ENCODE measurements at regions not wholly inside any gene's neighbourhood (a gene's known extent, or its start where the extent isn't known, plus 50 kb on each side); places are given as distances from the start of the nearest gene placed in this dataset.

DNA sequence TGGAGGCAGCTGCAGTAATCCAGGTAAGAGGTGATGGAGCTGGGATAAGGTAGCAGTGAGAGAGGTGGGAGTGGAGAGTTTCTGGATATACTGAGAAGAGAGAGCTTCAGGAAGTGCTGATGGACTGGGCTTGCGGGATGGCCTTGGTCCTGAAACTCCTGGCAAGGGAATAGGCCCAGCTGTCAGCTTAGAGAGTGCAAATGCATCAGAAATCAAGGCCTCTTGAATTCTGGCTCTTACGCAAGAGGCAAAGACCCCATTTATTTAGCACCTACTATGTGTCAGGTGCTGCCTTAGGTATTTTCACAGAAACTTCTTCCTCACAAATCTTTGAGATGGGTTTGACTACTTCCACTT is 227.2 kb upstream of the MAP3K1 start:
- no peak for DNase-seq (ENCODE audit: low spot score)

DNA sequence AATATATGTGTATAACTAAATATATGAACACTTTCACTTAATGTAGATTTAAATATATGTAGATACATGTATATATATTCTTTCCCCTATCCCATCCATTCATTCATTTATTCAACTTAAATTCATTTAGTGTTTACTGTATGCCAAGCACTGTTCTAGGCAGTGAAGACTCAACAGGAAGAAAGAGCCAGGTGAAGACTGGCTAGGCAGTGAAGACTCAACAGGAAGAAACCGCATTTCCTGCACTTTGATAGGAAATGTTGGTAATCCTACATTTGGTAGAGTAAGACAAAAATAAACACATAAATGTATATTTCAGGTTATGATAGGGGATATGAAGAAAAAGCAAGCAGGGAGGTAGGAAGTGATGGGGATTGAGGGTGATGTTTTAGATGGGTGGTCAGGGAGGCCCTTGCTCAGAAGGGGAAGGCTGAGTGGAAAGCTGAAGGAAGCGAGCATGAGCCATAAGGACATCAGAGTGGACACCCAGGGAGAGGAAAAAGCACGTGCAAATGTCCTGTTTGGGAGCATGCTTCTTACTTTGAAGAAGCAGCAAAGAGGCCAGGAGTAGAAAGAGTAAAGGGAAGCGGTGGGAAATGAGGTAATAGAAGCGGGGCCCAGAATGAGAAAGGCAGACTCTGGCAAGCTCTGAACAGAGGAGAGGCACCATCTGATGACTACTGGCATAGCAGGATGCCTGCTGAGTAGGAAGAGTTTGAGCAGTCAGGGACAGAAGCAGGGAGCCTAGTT is 227.8 kb upstream of the MAP3K1 start:
- DNase-seq (ENCODE audit: low spot score), result no peak

DNA sequence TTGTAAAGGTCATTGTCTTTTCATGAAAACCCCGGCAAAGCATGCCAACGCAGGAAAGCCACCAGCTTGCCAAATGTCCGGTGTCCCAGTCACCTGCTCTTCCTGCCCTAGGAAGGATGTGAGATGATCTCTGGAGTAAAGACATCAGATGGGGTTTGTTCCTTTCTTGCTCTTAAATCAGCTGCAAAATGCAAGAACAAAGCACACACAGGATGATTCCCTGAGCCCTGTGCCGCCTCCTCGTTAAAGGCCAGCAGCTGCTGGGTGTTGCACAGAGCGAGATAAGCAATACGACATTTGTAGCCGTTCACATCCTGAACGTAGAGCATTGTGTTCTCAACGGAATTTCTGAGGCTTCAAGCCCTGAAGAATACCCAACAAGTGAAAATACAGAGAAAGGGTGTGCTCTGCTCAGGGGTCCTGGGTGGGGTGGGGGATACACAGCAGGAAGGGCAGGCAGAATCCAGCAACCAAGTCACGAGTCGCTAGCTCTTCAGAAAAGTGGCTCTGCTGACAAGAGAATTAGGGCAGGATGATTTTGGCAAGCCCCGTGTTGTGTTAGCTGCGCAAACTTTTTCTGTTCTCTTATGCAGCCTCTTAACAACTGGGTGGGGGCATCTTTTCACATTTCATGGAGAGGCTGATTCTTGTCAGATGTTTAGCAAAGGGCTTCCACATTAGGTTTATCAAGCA is 229.2 kb upstream of the MAP3K1 start:
- no peak for DNase-seq (ENCODE audit: low spot score)

DNA sequence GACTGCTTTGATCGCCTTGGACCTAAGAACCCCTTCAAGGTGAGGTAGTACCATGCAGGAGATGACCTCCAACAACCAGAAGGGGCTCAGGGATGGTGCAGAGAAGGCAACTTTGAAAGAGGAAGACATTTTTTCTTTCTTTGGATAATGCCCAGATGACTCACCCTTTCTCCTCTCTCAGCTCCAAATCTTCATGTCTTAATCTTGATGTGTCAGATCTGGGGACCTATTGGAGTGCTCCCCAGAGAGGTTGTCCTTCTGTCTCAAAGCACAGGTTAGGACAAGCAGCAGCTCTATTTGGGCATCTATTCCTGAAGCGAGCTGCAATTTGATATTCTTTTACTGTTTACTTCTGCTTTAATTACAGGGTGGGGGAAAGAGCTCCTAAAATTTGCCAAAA is 229.9 kb upstream of the MAP3K1 start:
- DNase-seq (ENCODE audit: low spot score), result no peak

DNA sequence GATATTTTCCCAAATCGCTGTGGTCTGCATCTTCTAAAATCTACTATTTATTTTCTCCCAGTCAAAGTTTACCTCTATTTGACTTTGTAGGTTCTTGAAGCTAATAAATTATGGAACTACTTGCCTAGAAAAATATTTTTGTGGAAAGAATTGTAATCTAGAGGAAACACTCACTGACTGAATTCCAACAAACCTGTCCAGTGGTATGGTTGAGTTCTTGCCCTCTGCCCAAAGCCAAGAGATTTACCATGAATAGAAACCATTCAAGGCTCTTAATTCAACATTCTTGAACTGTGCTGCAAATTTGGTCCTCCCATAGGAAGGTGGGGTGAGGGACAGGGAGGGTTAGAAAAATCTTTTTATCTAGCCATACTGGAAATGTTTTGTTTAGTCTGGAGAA is 233.9 kb upstream of the MAP3K1 start:
- DNase-seq (ENCODE audit: low spot score), result no peak

DNA sequence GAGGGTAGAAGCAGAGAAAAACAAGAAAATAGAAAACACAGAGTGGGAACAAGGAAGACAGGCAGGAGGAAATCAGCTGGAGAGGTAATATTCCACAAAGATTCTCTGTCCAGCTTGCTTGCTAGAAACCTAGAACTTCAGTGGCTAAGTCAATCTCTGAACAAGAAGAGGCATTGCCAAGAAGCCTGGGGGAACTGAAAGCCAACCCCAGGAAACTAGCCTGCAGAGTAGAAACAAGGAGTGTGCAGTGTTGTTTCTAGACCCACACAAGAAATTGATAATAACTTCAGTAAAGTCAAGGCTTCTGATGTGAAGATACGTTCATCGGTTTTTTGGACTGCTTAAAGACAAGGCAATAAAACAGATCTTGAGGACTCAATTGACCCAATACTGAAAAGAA is 234.5 kb upstream of the MAP3K1 start:
- DNase-seq (ENCODE audit: low spot score), result no peak

DNA sequence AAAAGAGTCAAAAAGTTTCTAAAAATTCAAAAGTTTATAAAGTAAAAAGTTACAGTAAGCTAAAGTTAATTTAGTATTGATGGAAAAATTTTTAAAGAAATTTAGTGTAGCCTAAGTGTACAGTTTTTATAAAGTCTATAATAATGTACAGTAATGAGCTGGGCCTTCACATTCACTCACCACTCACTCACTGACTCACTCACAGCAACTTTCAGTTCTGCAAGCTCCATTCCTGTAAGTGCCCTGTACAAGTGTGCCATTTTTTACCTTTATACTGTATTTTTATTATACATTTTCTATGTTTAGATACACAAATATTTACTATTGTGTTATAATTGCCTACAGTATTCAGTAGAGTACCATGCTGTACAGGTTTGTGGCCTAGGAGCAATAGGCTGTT is 239.5 kb upstream of the MAP3K1 start:
- DNase-seq (ENCODE audit: low spot score), result no peak

DNA sequence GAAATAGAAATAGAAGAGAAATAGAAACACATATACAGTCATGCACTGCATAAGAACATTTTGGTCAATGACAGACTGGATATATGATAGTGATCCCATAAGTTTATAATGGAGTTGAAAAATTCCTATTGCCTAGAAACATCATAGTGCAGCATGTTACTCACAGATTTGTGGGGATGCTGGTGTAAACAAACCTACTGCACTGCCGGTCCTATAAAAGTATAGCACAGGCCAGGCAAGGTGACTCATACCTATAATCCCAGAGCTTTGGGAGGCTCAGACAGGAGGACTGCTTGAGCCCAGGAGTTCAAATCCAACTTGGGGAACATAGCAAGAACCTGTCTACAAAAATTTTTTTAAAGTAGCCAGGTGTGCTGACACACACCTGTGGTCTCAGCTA is 240.6 kb upstream of the MAP3K1 start:
- DNase-seq (ENCODE audit: low spot score), result no peak

DNA sequence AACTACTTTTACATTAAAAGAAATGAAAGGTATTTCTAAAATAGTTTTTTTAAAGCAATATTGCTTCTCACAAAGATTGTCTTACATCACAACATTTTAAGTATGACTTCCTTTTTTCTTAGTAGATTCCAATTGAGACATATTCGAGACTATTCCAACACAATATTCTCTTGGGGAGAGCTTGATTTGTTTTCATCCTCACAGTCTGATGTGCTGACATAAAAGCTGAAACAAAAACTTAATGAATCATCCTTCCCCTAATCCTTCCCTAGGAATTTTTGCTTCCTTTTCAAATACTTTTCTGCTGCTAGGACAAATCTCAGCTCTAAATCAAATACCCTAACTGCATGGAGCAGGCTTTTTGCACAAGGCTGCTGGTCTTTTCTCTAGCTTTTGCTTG is 245.8 kb upstream of the MAP3K1 start:
- DNase-seq (ENCODE audit: low spot score), result no peak

DNA sequence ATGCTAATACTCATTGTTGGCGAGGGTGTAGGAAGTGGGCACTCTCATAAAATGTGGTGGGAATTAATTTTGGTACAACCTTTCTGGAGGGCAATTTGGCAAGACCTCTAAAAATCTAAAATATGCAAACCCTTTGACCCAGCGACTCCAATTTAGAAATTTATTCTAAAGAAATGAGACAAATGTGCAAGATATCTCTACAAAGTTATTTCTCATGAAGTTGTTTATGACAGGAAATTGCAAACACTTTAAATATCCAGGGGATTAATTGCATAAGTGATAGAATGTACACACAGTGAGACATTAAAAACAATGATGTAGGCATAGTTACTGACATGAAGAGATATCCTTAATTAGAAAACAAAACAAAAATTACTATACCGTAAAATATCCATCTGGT is 246.3 kb upstream of the MAP3K1 start:
- no peak for DNase-seq (ENCODE audit: low spot score)

DNA sequence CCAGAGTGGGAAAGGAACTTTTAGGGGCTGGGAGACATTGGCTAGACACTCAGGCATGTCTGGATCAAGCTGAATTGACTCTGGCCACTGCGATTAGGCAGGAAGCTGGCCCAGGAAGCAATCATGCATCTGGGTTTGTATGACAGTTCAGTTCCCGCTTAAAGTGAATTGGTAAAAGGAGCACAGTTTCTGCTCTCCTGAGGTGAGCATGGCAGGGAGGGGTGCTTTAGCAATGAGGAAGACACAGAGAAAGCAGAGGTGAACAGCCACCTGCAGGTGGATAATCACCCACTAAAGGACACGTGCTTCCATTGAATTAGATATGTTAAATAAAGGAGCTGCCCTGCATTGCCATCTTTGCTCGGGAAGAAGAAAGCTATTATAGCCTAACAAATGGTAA is 248.1 kb upstream of the MAP3K1 start:
- no peak for DNase-seq (ENCODE audit: low spot score)

DNA sequence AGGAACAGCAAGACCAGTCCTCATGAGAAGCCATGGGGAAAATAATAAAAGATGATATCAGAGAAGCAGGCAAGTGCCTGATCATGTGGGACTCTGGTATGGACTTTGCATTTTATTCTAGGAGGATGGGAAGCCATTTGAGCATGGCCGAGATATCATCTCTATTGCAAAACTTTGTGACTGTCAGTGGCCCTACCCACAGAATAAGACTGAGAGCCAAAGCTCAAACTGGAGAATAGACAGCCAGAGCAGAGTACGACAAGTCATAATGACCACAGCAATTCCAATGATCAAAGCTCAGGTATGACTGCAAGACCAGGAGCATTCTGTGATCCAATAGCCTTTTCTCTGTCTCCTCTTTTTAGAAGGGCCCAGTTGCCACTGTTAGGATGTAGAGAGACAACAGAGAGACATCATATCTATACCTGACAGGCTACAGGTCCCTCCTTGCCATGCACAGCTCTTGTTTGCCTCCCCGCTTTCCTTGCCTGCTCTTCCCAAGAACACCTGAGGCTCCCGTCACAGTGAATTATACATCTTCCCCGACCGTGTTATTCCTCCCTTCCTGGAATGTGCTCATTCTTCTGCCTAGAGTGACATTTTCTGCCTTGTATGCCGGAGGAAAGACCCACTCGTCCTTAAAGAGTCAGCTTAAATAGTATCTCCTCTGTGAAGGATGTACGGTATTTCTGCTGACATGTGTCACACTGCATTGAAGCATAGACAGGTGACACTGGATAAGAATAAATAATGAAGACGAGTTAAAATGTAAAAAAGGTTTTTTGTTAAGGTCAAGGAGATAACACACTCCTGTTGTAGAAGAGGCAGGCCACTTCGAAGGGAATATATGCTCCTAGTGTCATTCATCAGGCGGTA is 248.7 kb upstream of the MAP3K1 start:
- no peak for DNase-seq (ENCODE audit: low spot score)

DNA sequence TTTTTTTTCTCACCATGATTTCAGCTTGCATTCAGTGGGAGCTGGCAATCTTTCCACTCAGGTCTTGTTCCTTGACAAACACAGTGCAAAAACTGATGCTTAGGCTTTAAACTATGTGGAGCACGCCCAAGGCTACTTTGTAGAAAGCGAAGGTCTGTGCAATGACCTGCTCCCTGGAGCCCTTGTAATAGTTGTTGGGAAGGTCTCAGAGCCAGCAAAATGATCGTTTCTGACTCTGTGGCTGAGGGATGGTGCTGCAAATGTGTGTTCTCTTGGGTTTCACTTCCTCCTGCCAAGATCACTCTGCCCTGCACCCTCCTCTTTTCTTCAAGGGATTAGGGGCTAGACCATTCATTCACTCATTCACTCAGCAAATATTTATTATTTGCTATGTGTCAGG is 249.7 kb upstream of the MAP3K1 start:
- no peak for DNase-seq (ENCODE audit: low spot score)

DNA sequence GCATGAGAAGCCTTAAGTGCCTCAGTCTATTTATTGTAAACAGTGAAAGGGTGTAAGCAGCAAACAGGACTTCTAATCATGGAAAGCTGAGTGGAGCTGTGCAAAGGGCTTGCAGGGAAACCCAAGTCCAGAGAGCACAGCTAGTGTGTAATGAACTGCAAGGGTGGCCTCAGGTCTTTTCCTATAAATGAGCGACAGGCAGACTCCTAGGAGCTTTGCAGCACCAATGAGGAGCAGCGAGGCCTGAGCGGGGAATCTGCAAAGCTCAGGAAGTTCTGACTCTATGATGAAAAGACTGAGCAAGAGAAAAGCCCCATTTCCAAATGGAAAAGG is 250.1 kb upstream of the MAP3K1 start:
- DNase-seq (ENCODE audit: low spot score), result no peak

DNA sequence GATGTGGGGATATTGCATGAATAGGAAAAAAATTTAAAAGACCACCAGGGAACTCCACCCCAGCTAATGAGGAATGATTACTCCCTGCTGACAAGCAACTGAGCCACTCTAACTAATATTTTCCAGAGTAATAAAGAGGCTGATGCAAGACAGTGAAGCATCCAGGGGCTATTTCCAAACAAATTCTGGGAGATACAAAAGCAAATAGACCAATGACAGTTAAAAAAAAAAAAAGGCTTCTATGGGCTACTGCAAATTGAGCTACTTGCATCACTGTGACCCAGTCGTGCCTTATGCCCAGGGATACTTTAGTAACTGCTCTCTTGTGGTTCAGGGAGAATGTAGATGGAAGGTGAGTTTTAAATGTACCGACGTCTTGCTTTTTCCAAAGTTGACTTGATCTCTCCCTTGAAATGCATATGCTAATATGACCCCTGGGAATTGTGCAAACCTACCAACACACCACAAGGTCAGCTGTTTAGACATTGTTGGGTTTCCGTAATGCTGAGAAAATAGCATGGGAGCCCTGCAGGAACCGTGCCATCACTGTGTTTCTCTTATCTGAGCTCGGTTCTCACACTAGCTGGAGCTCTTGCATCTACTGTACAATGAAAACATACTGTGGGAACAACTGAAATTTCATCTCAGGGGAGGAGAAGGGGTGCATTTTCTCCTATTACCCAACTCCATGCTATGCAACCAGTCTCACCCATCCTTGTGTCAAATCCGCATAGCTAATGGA is 250.6 kb upstream of the MAP3K1 start:
- no peak for DNase-seq (ENCODE audit: low spot score)

DNA sequence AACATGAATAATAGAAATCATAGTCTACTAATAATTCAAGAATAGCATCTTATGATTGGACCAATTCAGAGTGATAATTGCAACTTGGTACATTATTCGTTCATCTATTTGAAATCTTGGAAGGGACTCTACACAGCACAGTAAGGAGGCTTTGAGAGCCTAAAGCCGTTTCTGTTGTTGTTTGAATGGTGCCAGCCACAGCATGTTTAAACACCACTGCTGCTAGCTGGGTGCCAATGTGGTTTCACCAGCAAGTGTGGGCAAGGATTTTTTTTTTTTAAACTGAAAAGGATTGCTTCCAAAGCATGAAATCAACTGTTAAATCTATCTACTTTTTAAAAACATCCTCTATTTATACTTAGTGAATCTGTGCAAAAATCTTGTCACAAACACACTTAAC is 253.9 kb upstream of the MAP3K1 start:
- no peak for DNase-seq (ENCODE audit: low spot score)

DNA sequence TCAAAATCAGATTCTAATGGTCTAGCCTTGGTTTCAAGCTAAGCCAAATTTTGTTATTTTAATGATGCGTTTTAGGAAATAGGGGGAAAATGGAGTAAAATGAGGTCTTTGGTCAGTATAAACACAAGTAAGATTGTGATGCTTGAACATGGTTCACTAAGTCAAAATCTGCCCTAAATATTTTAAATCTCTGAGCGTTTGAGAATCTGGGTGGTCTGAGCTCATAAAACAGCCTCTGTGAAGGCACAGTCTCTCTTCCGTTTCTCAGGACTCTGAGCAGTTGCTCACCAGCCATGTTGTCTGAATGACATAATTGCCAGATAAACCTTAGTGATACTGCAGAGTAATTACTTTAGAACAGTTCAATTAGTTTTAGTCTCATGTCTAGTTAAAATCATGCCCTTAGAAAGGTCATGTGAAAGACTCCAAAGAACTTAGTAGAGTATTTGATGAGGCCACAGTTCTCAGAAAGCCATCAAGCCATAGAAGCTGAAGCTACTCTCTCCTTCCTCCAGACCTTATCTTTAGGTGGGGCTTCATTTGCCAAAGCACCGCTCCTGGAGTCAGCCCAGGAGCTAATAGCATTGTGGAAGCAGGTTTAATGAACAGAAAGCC is 257.1 kb upstream of the MAP3K1 start:
- DNase-seq (ENCODE audit: low spot score), result no peak

DNA sequence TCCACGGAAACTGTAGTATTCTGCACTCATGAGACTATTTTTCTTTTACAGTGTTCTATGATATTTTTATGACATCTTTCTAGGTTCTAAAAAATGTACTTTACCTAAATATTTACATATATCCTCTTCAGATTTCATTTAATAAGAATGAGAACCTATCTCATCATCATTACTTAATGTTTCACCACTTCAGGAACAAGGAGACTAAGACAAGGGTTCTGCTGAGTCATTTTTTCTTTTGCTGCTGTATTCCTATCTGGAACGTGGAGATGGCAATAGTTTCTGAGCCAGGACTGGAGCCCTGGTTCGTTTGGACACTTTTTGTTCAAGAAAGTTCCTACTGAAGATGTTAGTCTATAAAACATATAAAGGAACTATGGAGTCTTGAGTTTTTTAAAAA is 258.2 kb upstream of the MAP3K1 start:
- no peak for DNase-seq (ENCODE audit: low spot score)

DNA sequence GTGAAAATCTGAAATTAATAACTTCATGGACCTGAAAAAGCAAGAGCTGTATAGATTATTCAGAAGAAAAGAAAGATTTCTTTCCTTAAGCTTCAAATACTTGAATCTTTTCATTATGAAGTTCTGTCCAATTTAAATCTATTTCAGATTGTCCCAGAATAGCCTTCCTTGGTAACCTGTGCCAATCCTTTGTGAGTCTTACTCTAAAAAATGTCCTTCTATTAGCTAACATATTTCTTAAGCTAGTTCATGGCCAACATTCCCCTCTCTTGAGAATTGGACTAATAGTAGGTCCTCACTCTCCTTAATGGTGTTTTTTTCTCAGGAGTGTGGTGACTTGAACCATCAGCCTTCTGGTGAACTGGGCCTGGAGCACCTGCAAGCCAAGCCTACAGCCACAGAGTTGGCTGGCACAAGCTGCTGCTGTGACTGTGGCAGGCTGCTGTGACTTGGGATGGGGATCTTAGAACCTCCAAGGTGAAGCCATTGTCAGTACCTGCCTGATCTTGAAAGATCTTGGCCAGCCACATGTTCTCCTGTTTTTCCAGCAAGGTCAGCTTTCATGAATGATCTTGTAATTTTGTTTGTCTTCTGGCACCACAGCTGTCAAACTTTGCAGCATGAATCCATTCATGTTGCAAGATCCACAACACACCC is 262.6 kb upstream of the MAP3K1 start:
- no peak for DNase-seq (ENCODE audit: low spot score)

DNA sequence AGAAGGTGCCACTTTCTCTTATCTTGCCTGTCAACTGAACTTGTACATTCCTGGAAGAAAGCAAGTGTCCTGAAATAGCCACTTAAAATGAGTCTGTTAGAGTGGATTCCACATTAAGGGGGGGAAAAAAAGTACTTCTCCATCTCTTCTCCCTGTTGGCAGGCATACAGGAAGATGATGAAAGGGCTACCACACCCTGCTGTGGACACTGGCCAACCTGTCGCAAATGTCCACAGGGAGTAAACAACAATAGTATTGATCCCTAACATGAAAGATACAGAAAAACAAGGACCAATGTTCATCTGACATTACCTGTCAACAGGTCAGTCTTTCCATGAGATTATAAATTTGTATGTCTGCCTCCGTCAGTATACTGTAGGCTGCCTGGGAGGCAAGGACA is 265.1 kb upstream of the MAP3K1 start:
- DNase-seq (ENCODE audit: low spot score), result no peak

DNA sequence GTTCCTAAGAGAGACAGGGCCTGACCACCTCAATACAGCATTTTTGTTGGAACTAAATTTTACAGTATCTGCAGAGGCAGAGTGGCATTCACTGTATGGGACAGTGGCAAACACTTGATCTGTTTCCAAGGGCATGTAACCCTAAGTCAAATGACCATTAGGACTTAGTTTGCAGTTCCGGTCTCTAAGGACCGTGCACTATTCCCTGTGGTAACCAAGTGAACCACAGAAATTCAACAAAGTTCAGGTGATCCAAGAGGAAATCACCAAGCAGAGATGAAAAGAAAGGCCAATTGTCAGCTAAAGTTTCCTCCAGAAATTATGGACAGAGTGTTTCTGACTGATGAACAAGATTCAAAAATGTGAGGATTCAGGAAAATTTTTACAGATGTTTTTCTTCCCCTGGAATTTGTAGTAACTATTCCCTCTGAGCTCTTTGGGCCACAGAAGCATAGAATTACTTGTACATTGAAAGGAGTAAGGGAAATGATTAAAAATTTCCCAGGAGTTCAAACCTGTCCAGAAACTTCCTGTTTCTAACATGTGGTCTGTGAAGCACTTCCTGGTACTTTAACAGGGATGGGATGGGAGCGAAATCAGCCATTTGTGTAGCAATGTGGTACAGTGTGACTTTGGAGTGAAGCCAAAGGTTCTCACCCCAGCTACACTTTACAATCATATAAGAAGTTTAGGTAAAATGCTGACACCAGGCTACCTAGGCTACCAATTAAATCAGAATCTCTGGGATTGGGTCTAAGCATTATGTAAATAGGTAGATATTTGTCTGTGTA is 266.1 kb upstream of the MAP3K1 start:
- DNase-seq (ENCODE audit: low spot score), result no peak
